C4-2B (cell line): ENCODE measurements at regions not wholly inside any gene's neighbourhood (a gene's known extent, or its start where the extent isn't known, plus 50 kb on each side); places are given as distances from the start of the nearest gene placed in this dataset.

Experiments used
- H3K27ac ChIP-seq: fragments of 450-650 bp; 2 replicates; pipeline ENCODE4 v1.5.1; 2017
- CTCF ChIP-seq: fragments of 450-650 bp; conservative IDR thresholded peaks from 2 replicates; pipeline ENCODE4 v1.5.1; 2017; ENCODE audit warnings: mild to moderate bottlenecking
- ZFX ChIP-seq: fragments of 450-650 bp; IDR thresholded peaks from 2 replicates; pipeline ENCODE4 v1.6.1; 2017

DNA sequence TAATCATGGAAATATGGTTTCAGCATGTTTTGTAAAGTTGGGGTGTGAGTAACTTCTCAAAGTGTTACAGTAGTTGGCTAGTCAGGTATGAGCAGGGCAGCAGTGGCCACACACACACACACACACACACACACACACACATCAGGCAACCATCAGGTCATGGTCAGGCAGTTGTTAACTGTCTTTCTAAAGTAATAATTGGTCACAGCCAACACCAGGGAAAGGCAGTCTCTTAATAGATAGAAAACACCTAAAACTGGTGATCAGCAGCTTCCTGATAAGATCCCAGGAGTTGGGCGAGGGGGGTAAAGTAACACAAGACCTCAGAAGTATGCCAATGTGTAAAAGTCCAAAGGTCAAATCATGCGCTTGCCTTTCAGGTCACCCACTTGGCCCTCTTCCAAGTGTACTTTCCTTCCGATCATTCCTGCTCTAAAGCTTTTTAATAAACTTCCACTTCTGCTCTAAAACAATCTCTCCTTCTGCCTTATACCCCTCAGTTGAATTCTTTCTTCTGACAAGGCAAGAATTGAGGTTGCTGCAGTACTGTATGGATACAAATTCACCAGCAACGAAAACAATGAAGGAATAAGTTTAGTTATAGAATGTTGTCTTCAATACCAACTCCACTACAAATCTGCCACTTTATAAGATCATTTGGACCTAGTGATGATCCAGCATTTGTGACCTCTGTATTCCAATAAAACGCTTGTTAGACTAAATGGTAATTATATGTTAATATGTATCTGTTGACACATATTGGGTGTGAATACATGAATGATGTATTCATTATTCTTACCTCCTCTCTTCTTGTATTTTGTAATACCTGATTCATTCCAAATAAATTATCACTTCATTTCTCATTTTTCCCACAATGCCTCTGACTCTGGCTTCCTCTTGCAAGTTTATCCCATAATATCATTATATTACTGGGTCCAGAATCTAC, 254.3 kb downstream of the METTL4 start:
- H3K27ac ChIP-seq, result no peak overlapping the region
- TF ChIP-seq CTCF (no peak), ZFX (no peak)

GRCh38 chr18:2324459-2324858, 246.8 kb downstream of the METTL4 start:
- H3K27ac ChIP-seq, result no peak overlapping the region
- TF ChIP-seq ZFX (no peak), CTCF (no peak)

GRCh38 chr18:2325308-2325849, 245.9 kb downstream of the METTL4 start:
- TF ChIP-seq ZFX, result no peak
- TF ChIP-seq CTCF, result no peak

DNA sequence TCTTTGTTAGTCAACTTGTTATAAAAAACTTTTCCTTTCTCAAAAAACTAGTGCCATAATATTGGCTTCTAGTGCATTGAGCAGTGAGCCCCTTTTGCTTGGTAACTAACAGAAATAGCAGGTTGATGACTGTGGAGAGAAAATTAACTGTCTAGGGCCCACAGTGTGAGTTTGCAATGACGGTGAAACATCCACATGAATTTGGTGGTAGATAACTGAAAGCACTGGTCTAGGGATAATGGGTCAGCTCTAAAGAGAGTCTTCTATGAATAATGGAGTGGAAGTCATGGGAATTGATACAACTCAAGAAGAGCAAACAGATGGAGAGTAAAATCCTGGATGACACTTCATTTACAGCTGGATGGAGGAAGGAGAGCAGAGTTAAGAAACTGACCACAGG, 245.4 kb downstream of the METTL4 start:
- H3K27ac ChIP-seq, result no peak overlapping the region
- TF ChIP-seq ZFX, result no peak
- no peak for TF ChIP-seq CTCF

More at GRCh38 chr18:2325308-2325849, 245.9 kb downstream of the METTL4 start:
- no peak overlapping the region for H3K27ac ChIP-seq

GRCh38 chr18:2326999-2327398, 244.3 kb downstream of the METTL4 start:
- H3K27ac ChIP-seq, result no peak overlapping the region

DNA sequence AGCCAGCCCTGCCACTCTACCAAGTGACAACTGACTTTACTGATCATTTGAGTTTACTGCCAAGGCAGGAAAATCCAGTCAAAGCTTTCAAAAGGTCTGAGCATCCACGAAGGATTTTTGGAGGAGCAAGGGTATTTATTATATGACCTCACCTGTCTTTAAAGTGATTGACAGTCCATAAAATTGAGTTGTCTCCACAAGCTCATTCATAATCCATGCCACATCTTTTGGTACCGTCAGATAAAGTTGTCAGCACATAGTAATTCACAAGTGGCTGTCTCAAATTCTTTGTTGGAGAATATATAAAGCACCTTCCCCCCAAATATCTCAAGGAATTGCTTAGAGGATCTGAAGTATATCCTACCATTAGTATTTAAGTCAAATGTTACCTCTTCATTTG, 240.5 kb downstream of the METTL4 start:
- TF ChIP-seq ZFX (no peak), CTCF (no peak)
- no peak overlapping the region for H3K27ac ChIP-seq

More at GRCh38 chr18:2326999-2327398, 244.3 kb downstream of the METTL4 start:
- TF ChIP-seq CTCF (no peak), ZFX (no peak)

DNA sequence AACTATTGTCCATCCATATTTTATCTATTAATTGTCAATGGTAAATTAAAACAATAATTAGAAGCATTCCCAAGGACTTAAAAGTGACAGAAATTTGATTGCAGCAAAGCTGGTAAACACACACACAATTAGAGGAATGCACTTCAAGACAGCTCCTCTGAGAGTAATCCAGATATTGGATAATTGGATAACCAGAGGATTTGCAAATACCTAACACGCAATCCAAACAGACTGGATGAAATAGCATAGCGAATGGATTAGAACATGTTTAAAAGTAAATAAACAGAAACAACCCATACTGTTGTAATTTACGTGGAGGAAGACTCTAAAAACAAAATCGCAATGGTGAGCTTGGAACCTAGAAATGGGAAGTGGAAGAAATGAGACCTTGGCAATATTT, 239.8 kb downstream of the METTL4 start:
- TF ChIP-seq CTCF (no peak), ZFX (no peak)
- no peak overlapping the region for H3K27ac ChIP-seq
